ENCODE measurements at regions not wholly inside any gene's neighbourhood (a gene's known extent, or its start where the extent isn't known, plus 50 kb on each side); places are given as distances from the start of the nearest gene placed in this dataset.

DNA sequence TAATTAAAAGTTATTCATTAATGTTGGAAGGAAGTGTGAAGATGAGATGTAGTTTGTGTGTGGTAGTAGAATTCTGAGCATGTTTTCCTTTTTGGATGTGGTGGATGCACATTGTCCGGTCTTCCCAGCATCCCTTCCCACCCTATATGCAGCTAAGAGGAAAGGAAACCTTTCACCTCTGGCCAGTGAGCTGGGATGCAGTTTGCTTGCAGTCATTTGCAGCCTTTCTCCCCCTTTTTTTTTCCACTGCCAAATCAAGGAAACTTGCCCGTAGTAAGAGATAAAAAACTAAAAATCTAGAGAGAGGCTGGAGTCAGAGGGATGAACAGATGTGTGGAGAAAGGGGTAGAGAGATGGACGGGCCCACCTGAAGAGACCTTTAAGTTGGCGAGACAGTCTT is 72.5 kb upstream of the SLC38A2 start:
- Histone ChIP-seq H3F3A (ENCODE audit: insufficient read depth, low read length, poor library complexity, severe bottlenecking) (no peaks in the 10 kb centered on the region), H4K20me1 (ENCODE audit: insufficient read depth) (no peaks in the 10 kb centered on the region), H3K9me2 (ENCODE audit: insufficient read depth, low read length) (no peaks in the 10 kb centered on the region), H3K27me3 (ENCODE audit: insufficient read depth, low read depth, low read length) (no peaks in the 10 kb centered on the region), H3K4me2 (ENCODE audit: low read length) (no peak overlapping the region), H3K79me2 (replicated peaks; ENCODE audit: insufficient read depth, low read length) (no peaks in the 10 kb centered on the region), H3K36me3 (ENCODE audit: insufficient read depth, low read length) (no peaks in the 10 kb centered on the region), H2AFZ (ENCODE audit: low read depth, low read length) (no peak overlapping the region), H3K9me3 (ENCODE audit: low read length) (no peaks in the 10 kb centered on the region), H3K9ac (ENCODE audit: low read length) (no peak overlapping the region), H3K4me3 (ENCODE audit: low read length) (no peak overlapping the region), H3K27ac (ENCODE audit: low read length) (no peak overlapping the region)
- no peak for TF ChIP-seq SMC3 (conservative IDR thresholded peaks at IDR 0.05; ENCODE audit: poor library complexity)
- no peak for TF ChIP-seq EZH2 (IDR thresholded peaks at IDR 0.05; ENCODE audit: borderline replicate concordance, insufficient read depth, low read length, poor library complexity, severe bottlenecking)
- TF ChIP-seq TAF1 (IDR thresholded peaks at IDR 0.05; ENCODE audit: low read depth): no peak
- no peak for TF ChIP-seq RAD21 (conservative IDR thresholded peaks at IDR 0.05)
- no peak for TF ChIP-seq MXI1 (conservative IDR thresholded peaks at IDR 0.05; ENCODE audit: poor library complexity, severe bottlenecking)
- no peak for TF ChIP-seq POLR2AphosphoS5 (IDR thresholded peaks at IDR 0.05)
- TF ChIP-seq, protein P1, sequence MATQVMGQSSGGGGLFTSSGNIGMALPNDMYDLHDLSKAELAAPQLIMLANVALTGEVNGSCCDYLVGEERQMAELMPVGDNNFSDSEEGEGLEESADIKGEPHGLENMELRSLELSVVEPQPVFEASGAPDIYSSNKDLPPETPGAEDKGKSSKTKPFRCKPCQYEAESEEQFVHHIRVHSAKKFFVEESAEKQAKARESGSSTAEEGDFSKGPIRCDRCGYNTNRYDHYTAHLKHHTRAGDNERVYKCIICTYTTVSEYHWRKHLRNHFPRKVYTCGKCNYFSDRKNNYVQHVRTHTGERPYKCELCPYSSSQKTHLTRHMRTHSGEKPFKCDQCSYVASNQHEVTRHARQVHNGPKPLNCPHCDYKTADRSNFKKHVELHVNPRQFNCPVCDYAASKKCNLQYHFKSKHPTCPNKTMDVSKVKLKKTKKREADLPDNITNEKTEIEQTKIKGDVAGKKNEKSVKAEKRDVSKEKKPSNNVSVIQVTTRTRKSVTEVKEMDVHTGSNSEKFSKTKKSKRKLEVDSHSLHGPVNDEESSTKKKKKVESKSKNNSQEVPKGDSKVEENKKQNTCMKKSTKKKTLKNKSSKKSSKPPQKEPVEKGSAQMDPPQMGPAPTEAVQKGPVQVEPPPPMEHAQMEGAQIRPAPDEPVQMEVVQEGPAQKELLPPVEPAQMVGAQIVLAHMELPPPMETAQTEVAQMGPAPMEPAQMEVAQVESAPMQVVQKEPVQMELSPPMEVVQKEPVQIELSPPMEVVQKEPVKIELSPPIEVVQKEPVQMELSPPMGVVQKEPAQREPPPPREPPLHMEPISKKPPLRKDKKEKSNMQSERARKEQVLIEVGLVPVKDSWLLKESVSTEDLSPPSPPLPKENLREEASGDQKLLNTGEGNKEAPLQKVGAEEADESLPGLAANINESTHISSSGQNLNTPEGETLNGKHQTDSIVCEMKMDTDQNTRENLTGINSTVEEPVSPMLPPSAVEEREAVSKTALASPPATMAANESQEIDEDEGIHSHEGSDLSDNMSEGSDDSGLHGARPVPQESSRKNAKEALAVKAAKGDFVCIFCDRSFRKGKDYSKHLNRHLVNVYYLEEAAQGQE (IDR thresholded peaks at IDR 0.05; ENCODE audit: borderline replicate concordance): no peak
- TF ChIP-seq, protein P2, sequence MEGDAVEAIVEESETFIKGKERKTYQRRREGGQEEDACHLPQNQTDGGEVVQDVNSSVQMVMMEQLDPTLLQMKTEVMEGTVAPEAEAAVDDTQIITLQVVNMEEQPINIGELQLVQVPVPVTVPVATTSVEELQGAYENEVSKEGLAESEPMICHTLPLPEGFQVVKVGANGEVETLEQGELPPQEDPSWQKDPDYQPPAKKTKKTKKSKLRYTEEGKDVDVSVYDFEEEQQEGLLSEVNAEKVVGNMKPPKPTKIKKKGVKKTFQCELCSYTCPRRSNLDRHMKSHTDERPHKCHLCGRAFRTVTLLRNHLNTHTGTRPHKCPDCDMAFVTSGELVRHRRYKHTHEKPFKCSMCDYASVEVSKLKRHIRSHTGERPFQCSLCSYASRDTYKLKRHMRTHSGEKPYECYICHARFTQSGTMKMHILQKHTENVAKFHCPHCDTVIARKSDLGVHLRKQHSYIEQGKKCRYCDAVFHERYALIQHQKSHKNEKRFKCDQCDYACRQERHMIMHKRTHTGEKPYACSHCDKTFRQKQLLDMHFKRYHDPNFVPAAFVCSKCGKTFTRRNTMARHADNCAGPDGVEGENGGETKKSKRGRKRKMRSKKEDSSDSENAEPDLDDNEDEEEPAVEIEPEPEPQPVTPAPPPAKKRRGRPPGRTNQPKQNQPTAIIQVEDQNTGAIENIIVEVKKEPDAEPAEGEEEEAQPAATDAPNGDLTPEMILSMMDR (IDR thresholded peaks at IDR 0.05; ENCODE audit: poor library complexity, severe bottlenecking): no peak
- TF ChIP-seq EP300 (conservative IDR thresholded peaks at IDR 0.05; ENCODE audit: poor library complexity, severe bottlenecking): no peak

DNA sequence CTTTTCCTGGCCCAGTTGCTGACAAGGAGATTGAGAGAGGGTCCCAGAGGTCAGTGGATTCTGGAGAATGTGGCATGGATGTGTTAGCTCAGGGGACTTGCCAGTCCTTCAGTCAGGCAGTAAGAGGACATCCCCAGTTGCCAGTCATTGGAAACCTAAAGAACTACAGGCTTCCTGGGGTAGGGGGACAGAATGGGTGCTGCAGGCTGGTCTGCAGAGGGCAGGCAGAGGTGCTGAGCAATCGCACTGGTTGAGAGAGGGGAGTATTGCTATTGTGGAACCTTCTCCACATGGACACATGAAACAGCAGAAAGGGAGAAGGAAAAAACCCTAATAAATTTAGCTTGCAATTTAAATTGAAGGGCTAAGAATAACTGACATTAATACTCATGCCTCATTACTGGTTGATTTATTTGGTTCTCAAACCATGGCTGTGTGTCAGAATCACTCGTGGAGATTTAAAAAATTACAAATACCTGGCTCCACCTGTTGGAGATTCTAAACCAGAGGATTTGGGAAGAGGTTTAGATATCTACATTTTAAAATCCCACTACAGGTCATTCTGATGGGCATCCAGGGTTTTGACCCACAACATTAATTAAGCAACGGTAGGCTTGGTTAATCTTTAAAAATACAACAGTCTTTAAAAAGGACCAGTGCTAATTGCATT is 71.2 kb upstream of the SLC38A2 start:
- Histone ChIP-seq H3K79me2 (replicated peaks; ENCODE audit: insufficient read depth, low read length) (no peaks in the 10 kb centered on the region), H3K9ac (ENCODE audit: low read length) (no peak overlapping the region), H3K4me3 (ENCODE audit: low read length) (no peak overlapping the region), H3K9me2 (ENCODE audit: insufficient read depth, low read length) (no peaks in the 10 kb centered on the region), H3K27me3 (ENCODE audit: insufficient read depth, low read depth, low read length) (no peaks in the 10 kb centered on the region), H2AFZ (ENCODE audit: low read depth, low read length) (no peak overlapping the region), H3K9me3 (ENCODE audit: low read length) (no peaks in the 10 kb centered on the region), H3F3A (ENCODE audit: insufficient read depth, low read length, poor library complexity, severe bottlenecking) (no peaks in the 10 kb centered on the region), H3K27ac (ENCODE audit: low read length) (no peak overlapping the region), H3K4me2 (ENCODE audit: low read length) (no peak overlapping the region), H3K36me3 (ENCODE audit: insufficient read depth, low read length) (no peaks in the 10 kb centered on the region), H4K20me1 (ENCODE audit: insufficient read depth) (no peaks in the 10 kb centered on the region)
- TF ChIP-seq SMC3 (conservative IDR thresholded peaks at IDR 0.05; ENCODE audit: poor library complexity): no peak
- no peak for TF ChIP-seq TAF1 (IDR thresholded peaks at IDR 0.05; ENCODE audit: low read depth)
- TF ChIP-seq EZH2 (IDR thresholded peaks at IDR 0.05; ENCODE audit: borderline replicate concordance, insufficient read depth, low read length, poor library complexity, severe bottlenecking): no peak
- TF ChIP-seq MXI1 (conservative IDR thresholded peaks at IDR 0.05; ENCODE audit: poor library complexity, severe bottlenecking): no peak
